ENCODE measurements at regions not wholly inside any gene's neighbourhood (a gene's known extent, or its start where the extent isn't known, plus 50 kb on each side); places are given as distances from the start of the nearest gene placed in this dataset.
"Not testable (repeated sequence)": the region's sequence is repeated elsewhere in the genome, so short reads cannot be mapped to it uniquely, and the experiment has no call there.

DNA sequence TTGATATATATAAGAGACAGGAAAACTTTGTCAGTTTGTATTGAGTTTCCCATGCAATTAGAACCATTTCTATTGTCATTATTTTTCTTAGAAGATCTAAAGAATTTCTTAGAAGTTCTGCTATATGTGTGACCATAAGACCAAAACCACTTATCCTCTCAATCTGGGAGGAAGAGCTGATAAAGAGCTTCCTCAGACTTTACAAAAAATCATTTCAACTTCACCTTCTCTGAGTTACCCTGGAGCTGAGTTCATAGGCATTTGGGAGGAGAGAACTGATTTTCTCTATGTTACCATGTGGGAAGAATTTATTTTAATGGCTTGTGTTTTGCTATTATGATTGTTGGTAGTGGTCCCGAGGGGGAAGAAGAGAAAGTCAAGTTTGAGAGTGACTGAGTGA is 329.3 kb downstream of the GPD2 start:
- no peak for DNase-seq (ENCODE audit: extremely low read depth, low read depth)

DNA sequence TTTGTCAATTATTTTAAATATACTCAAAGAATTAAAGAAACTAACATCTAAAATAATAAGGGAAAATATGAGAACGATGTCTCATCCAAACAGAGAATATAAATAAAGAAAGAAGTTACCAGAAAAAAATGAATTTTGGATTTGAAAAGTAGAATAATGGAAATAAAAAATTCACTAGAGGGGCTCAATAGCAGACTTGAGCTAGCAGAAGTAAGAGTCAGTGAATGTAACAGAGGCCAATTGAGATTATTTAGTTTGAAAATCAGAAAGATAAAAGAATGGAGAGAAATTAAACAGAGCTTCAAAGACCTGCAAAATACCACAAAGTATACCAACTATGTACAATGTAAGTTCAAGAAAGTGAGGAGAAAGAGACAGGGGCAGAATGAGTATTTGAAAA is 333.6 kb downstream of the GPD2 start:
- DNase-seq (ENCODE audit: extremely low read depth, low read depth) = no peak

DNA sequence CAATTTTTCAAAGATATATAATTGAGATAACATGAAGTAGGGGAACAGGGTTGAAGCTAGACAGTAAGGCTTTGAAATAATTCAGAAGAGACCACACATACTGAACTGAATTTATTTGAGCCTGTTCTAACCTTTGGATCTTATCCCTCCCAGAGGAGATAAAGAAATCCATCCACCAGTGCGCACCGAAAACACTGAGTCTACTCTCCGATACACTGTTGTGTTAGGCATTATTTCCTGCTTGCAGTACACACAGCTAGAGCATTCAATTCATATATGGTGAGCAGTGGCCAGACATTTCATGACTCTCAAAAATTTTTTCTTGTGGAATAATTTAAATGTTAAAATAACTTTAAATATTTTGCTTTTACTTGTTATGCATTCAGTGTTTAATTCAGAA is 342.7 kb downstream of the GPD2 start:
- no peak for DNase-seq (ENCODE audit: extremely low read depth, low read depth)

DNA sequence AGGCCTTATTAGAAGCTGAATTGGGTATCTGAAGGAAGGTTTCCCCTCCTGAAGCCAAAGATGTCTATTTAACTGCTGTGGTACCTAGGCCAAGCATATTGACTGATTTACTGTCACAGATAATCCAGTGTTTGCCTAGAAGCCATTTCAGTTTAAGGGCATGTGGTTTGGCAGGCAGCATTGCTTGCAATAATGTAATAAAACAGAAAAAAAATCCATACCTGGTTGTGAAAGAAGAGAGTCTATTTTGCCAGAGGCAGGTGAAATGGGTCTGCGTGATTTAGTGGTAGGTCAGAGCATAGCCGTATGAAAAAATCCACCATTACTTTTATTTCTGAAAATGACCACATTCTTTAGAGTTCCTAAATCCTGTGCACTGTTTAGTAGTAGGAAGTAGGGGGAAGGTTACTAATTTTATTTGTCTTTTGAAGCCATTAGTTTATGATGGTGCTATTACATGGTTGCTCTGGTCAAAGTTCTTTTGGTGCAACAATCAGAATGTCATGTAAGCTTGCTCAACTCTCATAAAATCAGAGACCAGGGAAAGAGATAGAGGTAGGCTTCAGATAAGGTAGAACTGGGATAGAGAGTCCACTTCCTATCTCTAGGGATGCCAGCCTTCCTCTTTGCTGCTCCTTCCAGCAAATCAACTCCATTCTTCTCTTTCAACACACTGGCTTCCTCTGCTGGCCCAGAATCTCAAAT is 343.4 kb downstream of the GPD2 start:
- no peak for DNase-seq (ENCODE audit: extremely low read depth, low read depth)

DNA sequence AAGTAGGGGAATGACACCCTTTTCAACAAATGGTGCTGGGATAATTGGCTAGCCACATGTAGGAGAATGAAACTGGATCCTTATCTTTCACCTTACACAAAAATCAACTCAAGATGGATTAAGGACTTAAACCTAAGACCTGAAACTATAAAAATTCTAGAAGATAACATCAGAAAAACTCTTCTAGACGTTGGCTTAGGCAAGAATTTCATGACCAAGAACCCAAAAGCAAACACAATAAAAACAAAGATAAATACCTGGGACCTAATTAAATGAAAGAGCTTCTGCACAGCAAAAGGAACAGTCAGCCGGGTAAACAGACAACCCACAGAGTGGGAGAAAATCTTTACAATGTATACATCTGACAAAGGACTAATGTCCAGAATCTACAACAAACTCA is 345.5 kb downstream of the GPD2 start:
- not testable (repeated sequence) for DNase-seq (ENCODE audit: extremely low read depth, low read depth)

DNA sequence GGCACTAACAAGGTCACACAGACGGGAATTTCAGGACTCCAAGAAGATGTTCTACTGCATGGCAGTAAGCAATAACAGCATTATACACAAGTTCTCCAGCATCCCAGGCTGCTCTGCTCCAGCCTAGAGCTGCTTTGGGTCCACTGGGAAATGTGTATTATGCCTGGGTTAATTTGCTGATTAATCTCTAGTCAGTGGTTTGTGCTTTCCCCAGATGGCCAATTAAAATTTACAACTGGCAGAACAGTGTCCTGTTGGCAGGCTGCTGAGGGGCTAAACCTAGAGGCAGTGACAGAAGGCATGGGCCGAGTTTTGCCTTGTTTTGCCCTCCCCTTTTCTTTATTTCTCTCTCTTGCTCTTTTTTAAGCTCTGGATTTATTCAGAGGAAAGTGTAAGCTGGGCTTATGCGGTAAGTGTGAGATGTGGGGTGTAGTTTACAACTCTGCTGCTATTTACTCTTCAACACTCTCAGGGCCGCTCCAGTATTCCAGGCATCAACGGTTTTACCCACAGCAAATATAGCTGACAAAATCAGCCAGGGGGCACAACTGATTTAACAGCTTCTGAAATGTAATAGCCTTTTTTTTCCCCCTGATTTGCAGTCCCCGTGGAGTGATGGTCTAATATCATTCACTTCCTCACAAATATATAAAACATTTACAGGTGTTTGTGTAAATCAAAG is 348.0 kb downstream of the GPD2 start:
- no peak for DNase-seq (ENCODE audit: extremely low read depth, low read depth)

DNA sequence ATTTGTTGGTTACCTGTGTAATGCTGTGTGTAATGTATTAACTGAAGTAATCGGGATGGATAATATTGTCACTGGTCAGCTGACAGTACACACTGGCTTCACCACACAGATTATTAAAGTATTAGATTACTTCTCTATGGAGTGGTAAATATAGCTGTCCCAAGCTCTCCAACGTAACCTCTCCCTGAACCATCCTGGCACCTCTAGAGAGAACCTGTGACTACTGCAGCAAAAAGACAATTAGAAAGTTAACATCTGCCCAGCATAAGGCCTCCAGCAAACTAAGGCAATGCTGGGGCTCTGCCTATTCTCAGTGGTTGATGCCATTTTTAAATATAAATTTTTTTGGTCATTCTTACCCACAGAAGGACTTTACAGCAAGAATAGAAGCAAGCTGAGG is 351.3 kb downstream of the GPD2 start:
- DNase-seq (ENCODE audit: extremely low read depth, low read depth) = no peak

DNA sequence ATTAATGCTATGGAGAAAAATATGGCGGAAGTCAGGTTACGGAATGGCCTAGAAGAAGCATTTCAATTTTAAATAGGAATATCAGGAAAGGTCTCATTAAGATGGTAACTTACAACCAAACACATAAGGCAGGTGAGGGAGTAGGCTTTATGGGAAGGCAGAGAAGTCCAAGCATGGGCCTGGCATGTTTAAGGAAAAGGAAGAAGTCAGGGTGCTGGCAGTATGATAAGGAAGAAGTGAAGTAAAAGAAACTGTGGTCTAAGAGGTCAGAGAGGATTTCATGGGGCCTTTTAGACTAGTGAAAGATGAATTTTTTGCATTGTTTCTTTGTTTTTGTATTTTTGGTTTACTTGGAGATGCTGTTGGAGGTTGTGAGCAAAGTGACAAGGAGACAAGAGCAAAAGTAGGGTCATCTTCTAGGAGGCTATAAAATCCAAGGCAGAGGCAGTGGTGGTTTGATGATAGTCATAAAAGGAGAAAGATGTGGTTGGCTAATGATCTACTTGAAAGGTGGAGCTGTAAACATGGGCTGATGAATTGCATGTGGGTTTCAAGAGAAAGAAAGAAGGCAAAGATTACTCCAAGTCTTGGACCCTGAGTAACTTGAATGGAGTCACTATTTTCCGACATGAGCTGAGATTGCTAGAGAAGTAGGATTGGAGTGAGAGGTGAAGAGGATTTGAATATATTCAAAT is 354.3 kb downstream of the GPD2 start:
- no peak for DNase-seq (ENCODE audit: extremely low read depth, low read depth)

DNA sequence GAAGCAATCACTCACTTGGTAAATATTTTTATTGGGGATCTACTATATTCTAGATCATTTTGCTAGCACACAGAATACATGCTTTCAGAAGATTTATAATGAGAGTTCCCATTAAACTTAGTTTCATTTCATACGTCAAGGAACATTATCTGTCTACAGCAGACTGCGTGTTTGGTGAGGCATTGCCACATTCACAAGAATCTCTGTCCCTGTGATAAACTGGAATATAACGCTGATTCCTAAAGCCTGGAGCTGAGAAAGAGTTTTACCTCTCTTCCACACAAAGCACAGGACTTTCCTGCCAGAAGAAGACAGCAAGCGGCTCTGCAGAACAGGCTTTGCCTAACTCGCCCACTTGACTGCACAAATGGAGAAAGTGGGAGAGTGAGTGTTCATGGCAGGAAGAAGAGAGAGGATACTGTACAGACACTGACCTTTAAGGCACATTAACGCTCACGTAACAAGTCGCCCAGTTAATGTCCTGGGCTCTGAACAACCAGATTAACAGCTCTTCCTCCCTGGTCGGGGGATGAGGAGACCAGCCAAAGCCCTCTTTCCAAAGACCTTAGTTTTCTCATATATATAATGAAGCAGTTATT is 356.2 kb downstream of the GPD2 start:
- DNase-seq (ENCODE audit: extremely low read depth, low read depth) = no peak

DNA sequence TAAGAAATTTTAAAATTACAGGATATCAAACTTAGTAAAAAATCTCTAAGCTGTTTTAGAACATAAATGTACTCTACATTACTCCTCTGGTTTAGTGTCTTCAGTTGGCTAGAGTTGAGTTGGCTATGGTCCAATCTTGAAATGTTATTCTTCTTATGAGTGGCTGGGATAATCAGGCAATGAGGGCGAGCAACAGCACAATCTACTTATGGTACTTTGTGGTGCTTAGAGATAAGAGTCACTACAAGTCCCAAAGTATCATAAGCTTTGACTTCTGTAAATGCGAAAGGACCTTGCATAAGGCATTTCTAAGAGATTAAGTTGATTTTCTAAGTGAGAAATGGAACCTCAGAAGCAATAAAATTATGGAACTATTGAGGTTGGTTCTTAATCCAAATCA is 361.7 kb downstream of the GPD2 start:
- no peak for DNase-seq (ENCODE audit: extremely low read depth, low read depth)

DNA sequence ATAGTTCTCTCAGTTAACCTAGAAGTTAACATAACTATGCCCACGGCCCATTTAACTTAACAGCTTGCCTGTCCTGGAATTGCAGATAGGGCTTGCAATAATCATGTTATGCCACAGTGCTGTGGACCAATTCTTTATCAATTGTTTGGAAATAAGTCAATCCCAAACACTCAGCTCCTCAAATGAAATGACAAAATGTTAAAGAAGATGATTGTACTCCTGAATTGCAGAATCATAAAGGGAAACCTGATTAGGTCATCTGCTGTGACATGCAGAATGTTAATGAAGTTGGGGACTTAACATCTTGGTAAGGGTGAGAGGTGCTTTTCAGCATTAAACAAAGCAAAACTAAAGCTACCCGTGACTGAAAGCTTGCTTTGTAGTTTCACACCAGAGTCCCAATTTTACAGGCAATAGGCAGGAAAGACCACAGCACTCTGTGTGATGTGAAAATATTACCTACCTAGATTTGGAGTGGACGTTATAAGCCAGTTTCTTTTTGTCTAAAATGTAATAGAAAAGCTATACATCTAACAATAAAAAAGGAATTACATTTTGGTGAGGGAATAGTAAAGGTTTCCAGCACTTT is 364.0 kb downstream of the GPD2 start:
- DNase-seq (ENCODE audit: extremely low read depth, low read depth) = no peak

DNA sequence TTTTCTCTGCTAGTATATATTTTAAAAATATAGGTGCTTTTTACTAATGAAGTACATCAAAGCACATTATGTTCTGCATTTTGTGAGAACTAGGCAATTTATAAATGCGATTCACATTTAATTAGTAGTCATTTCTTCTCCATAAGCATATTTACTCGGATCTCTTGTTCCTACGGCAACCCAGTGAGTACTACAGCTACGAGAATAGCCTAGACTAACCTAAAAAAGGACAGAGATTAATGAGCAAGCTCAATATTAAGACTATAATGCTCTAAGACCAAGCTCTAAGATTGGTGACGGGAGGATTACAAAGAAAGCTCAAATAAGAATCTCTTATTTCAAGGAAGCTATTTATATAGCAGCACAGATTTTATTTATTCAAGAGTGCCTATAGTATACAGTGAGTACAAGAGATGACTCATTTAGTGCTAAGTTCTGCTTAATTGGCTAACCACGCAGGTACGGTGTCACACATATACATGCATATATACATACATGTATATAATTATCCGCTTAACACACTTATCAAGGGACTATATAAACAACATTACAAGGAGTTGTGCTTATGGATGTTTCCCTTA is 364.7 kb downstream of the GPD2 start:
- no peak for DNase-seq (ENCODE audit: extremely low read depth, low read depth)

DNA sequence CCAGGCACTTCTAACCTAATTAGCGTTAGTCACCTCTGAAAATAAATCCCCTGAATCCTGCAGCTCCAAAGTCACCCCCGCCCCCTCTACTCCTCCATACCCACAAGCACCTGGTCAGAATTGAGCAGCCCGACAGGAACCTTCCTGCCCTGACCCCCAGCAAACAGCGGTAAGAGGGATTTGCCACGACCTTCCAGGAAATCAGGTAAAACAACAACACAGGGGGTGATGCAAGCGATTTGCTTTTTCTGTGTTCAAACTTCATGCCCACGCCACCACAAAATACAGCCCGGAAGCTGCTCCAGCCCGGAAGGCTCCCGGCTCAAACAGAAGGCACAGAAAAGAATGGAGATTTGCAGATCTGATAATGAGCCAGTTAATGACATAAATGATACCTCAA is 367.1 kb downstream of the GPD2 start:
- no peak for DNase-seq (ENCODE audit: extremely low read depth, low read depth)

DNA sequence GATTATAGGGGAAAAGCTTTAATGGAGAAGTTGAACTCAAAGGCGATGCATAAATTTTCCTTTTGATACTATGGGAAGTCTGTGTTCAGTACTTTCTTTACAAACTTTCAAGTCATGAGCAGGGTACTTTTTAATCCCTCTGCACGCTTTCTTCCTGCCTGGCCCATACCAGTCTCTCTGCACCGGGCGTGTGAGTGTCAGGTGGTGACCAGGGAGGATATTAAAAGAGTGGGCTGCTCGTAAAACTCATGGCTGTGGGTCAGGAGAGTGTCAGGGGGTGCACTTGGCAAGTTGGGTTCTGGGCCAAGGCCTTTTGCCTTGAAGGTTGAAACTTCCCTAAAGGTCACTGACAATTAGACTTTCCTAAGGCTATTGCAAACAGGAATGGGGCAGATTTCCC is 367.8 kb downstream of the GPD2 start:
- no peak for DNase-seq (ENCODE audit: extremely low read depth, low read depth)

DNA sequence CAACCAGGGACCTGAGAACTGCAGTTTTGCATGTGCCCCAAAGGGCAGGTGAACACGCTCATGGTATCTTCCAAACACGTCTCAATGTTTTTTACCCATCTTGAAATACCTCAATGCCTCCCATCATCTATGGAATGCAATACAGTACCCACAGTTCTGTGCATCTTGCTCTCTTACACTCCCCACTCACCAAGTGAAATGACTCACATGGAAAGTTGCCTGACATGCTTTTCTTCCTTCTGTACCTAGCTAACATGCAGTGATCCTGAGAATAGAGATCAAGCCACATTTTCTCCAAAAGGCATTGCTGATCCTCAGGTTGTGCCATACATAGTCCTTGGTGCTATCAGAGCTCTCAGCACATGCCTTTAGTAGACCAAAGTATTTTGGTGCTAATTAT is 373.9 kb downstream of the GPD2 start:
- no peak for DNase-seq (ENCODE audit: extremely low read depth, low read depth)

DNA sequence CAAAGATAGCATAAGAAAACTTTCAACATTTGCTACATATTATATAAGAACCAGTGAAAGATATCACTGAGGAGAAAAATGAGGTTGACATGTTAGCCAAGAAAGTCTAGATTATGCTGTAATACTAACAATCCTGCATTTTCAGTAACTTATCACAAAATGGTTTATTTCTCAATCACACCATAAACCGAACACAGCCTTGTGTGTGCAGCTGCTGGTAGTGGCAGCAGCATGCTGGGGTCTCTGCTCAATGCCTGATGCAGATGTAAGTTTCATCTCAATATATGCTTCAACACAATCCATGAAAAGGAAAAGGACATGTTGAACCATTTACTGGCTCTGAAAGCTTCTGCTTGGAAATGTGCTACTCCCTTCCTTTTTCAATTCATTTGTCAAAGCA is 376.3 kb downstream of the GPD2 start:
- no peak for DNase-seq (ENCODE audit: extremely low read depth, low read depth)

DNA sequence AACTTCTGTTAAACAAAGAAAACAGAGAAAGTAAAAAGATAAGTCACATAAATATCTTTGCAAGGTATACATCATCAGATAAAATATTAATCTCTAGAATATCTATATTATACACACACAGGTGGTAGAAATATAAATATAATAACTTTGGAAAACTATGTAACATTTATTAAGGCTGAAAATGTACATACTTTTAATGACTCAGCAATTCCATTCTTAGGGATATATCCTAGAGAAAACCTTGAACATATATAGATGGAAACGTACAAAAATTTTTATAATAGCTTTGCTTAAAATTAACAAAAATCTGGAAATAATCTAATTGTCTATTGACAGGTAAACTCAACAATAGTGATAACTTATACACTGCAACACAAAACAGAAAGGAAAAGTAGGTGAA is 381.3 kb downstream of the GPD2 start:
- no peak for DNase-seq (ENCODE audit: extremely low read depth, low read depth)

DNA sequence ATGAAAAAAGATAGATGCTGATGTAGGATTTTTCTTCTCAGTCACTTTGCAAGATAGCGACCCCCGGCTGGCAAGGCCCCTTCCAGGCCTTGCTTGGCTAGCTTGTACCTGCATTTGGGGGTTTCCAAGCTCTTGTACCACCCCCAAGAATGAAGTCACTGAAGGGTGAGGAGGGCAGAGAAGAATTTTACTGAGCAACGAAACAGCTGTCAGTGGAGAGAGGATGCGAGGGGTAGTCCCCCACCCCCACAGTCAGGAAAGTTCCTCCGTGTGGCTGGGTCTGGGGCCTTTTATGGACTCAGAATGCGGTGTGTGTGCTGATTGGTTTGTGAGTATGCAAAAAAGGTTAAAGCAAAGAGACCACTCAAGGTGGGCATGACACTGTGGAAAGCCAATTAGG is 382.0 kb downstream of the GPD2 start:
- no peak for DNase-seq (ENCODE audit: extremely low read depth, low read depth)

DNA sequence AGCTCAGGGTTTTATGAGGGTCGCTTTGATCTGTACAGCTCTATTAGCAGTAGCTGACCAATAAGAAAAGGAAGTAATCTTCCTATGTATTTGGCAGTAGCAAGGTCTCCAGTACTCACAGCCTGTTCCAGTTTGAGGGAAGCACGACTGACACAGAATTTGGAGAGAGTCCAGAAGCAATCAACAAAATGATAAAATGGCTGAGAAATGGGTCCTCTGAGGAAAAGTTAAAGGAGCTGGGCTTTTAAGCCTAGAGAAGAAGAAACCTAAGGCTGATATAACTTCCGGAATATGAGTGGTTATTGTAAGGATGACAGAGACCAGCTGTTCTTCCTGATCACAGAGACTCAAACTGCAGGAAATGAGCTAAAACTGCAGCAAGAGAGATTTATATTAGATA is 382.8 kb downstream of the GPD2 start:
- no peak for DNase-seq (ENCODE audit: extremely low read depth, low read depth)

DNA sequence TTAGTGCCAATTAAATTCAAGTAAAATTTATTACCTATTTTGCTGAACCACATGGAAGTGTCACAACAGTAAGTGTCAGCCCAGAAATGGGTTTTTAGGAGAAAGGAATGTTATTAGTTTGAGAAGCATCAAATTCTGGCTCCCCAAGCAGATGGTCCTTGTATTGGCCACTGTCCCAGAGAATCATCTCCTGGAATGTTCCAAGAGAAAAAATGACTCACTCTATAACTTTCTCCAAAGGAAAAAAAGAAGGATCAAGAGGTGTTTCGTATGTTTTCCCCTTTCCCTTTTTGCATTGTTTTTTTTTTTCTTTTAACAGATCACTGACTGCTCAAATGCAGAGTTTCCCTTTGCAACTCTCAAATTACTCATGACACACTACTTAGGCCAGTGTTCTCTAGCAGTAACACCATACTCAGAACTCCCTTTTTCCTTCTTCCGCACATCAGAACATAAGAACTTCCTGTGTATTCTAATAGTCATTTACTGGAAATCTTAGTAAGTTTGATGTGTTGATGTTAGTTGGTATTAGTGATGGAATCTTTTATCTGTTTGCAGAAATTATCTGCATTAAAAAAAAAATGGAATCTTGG is 390.3 kb downstream of the GPD2 start:
- DNase-seq (ENCODE audit: extremely low read depth, low read depth) = no peak

DNA sequence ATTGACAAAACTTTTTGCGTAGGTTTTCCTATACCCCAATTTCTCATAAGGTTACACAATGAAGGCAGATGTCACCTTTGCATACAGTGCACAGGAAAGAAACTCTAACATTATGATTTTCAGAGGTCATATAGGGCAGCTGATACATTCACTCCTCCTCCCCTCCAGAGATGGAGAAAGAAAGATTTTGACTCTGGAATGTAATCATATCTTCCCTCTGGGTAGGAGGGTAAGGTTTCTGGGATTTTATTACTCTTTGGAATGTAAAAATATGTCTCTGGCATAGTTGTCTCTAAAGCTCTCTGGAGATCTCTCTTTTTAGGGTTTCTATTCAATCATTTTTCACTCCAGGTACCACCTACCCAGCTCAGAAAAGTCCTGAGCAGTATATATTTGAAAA is 398.3 kb downstream of the GPD2 start:
- DNase-seq (ENCODE audit: extremely low read depth, low read depth) = no peak
